AG04450 (cell line): ENCODE measurements at regions not wholly inside any gene's neighbourhood (a gene's known extent, or its start where the extent isn't known, plus 50 kb on each side); places are given as distances from the start of the nearest gene placed in this dataset.

Experiments
- CTCF ChIA-PET: fragments of 300-600, 350-600 bp; formaldehyde crosslinking; extraction: SDS; loops from one replicate; lab custom pipeline; 2022; ENCODE audit warnings: antibody characterized with exemption, inconsistent platforms; lab: Charles Lee
- POLR2A ChIA-PET: fragments of 350-600 bp; formaldehyde crosslinking; extraction: SDS; loops from one replicate; lab custom pipeline; 2021; ENCODE audit warnings: antibody characterized with exemption, inconsistent platforms; lab: Yijun Ruan, JAX
- DNase-seq: peaks from one replicate; pipeline ENCODE4 v3.0.0-alpha.2; 2011; ENCODE audit warnings: low read depth, low spot score
- H3K27ac ChIP-seq: one replicate; pipeline ENCODE4 v1.5.1; 2012; ENCODE audit warnings: low read depth, low read length, control low read depth
- H3K27me3 ChIP-seq: one replicate; pipeline ENCODE4 v1.6.0; 2012; ENCODE audit warnings: low read length; ENCODE audit not compliant: control insufficient read depth, insufficient read depth
- H3K4me3 ChIP-seq: 2 replicates; pipeline ENCODE4 v1.5.1; 2011; ENCODE audit warnings: mild to moderate bottlenecking, low read depth, low read length, control low read depth
- H3K9me3 ChIP-seq: 2 replicates; pipeline ENCODE4 v1.5.1; 2012; ENCODE audit warnings: low read length; ENCODE audit not compliant: control insufficient read depth, insufficient read depth
- TF ChIP-seq, protein P1 (sequence below): IDR thresholded peaks from 2 replicates; pipeline ENCODE4 v1.5.1; 2011; ENCODE audit warnings: low read depth, low read length, control low read depth, inconsistent platforms

DNA sequence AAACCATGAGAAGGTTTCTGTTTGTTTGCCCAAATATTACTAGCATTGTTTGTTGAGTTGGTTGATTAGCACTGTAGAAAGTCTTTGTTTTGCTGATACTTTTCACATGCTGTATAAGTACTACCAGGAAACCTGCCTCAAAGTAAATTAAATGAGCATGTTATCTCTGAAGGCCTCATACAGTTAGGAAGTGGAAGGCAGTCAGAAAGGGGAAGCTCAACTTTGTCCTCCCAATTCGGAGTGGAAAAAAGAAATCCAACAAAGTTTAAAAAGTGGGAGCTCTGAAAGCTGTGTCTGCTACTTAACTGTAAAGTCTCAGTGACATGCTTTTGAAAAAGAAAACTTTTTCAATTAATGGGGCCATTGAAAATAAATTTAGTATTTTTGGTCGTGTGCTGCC lies 188.3 kb upstream of the BLID start:
- TF ChIP-seq, protein P1, sequence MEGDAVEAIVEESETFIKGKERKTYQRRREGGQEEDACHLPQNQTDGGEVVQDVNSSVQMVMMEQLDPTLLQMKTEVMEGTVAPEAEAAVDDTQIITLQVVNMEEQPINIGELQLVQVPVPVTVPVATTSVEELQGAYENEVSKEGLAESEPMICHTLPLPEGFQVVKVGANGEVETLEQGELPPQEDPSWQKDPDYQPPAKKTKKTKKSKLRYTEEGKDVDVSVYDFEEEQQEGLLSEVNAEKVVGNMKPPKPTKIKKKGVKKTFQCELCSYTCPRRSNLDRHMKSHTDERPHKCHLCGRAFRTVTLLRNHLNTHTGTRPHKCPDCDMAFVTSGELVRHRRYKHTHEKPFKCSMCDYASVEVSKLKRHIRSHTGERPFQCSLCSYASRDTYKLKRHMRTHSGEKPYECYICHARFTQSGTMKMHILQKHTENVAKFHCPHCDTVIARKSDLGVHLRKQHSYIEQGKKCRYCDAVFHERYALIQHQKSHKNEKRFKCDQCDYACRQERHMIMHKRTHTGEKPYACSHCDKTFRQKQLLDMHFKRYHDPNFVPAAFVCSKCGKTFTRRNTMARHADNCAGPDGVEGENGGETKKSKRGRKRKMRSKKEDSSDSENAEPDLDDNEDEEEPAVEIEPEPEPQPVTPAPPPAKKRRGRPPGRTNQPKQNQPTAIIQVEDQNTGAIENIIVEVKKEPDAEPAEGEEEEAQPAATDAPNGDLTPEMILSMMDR = no peak
- DNase-seq = no peak
- Histone ChIP-seq H3K27ac (no peak overlapping the region), H3K4me3 (no peak overlapping the region), H3K9me3 (no peaks in the 10 kb centered on the region), H3K27me3 (no peaks in the 10 kb centered on the region)
- ChIA-PET POLR2A (no interaction called here), CTCF (no interaction called here)

DNA sequence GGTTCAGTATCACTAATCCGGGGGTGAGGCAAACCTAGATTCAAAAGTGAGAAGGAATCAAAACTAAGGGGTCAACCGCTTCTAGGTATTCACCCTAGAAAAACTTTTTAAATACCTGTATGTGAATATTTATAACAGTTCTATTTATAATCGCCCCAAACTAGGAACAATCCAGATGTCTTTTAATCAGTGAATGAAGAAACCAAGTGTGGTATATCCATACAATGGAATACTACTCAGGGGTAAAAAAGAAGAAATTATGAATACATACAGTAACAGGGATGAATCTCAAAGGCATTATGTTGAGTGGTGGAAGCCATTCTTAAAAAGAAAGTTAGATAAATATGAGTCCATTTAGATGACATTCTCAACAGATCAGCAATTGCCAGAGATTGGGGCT lies 178.0 kb upstream of the BLID start:
- POLR2A ChIA-PET = no interaction called here

DNA sequence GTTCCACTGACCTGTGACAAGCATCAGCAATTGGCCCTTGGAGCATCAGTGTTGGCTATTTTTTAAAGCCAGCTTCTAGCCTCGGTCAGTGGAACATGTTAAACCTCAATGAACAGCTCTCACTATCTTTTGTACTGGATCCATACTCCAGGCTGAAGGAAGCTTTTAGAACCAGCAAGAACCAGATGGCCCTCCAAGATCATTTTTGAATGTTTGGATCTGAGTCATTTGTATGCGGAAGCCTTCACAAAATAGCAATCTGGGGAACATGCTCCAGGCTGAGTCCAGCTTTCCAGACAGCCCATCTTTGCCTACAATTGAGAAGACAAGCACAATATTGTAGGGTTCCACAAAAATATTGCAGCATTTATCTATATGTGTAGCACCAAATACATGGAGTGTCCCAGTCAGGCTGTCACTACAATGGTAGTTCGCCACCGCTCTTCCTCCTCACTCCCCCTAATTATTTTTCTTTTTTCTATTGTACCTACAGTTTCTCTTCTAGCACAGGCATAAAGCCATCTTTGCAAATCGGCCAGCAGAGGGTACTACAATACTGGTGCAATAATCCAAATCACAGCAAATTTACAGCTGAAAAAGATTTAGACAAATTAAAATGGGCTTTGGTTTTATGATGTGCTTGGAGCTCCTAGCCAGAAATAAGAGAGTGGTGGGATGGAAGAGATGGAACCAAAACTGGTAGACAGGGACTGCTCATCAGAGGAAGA lies 177.4 kb upstream of the BLID start:
- Histone ChIP-seq H3K27ac (no peak overlapping the region), H3K27me3 (no peaks in the 10 kb centered on the region), H3K9me3 (peaks cover 5% of the 10 kb centered on the region), H3K4me3 (no peak overlapping the region)
- ChIA-PET CTCF (interaction anchor here (0.6 to 2.4 kb wide), 3 partner anchors 19 to 212 kb away, joined by 3 to 9 read pairs (median 4); no protein-coding TSS in a partner anchor), POLR2A (no interaction called here)
- TF ChIP-seq, protein P1 = peak; percentile 37
- DNase-seq = no peak

More for the DNA sequence above, 178.0 kb upstream of the BLID start:
- Histone ChIP-seq H3K9me3 (peaks cover 8% of the 10 kb centered on the region), H3K4me3 (no peak overlapping the region), H3K27me3 (no peaks in the 10 kb centered on the region), H3K27ac (no peak overlapping the region)
- CTCF ChIA-PET = interaction anchor here (0.6 to 2.4 kb wide), 3 partner anchors 19 to 212 kb away, joined by 3 to 9 read pairs (median 4); no protein-coding TSS in a partner anchor
- TF ChIP-seq, protein P1 = no peak
- DNase-seq = no peak

DNA sequence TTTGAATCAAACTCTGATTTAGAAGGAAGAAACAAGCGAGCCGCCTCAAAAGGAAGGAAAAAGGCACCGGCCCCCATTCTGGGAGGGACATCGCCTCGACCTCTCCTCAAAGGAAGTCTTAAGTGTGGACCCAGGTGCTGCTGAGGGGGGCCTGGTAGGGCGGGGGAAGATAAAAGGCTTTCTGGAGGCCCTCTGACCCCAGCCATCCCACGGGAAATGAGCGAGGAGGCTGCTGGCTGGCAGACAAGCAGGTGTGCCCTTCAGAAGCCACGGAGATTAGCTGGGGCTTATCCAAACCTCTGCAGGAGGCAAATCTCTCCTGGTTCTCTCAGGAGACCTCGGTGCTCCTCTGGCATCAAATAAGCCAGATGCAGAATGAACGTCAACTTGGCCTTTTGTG lies 171.4 kb upstream of the BLID start:
- Histone ChIP-seq H3K27me3 (no peaks in the 10 kb centered on the region), H3K4me3 (no peak overlapping the region), H3K27ac (no peak overlapping the region), H3K9me3 (no peaks in the 10 kb centered on the region)
- TF ChIP-seq, protein P1 = no peak
- CTCF ChIA-PET = no interaction called here
- POLR2A ChIA-PET = no interaction called here
- no peak for DNase-seq
